Epithelial cell of proximal tubule (primary cell): ENCODE measurements at regions not wholly inside any gene's neighbourhood (a gene's known extent, or its start where the extent isn't known, plus 50 kb on each side); places are given as distances from the start of the nearest gene placed in this dataset.

Experiments
- DNase-seq: peaks from one replicate; pipeline ENCODE4 v3.0.0-alpha.2; 2011; ENCODE audit warnings: low read depth
- H3K4me3 ChIP-seq: 2 replicates; pipeline ENCODE4 v1.5.1; 2011; ENCODE audit warnings: low read depth, mild to moderate bottlenecking, low read length
- CTCF ChIP-seq: conservative IDR thresholded peaks from 2 replicates; pipeline ENCODE4 v1.5.1; 2012; ENCODE audit warnings: low read depth, mild to moderate bottlenecking, low read length

GRCh38 chr13:40075281-40075680, 419.8 kb downstream of the COG6 start:
- TF ChIP-seq CTCF: no peak
- DNase-seq: no peak
- H3K4me3 ChIP-seq: no peak overlapping the region

- TF ChIP-seq CTCF: no peak
- DNase-seq: no peak
- H3K4me3 ChIP-seq: no peak overlapping the region
Measured at GRCh38 chr13:40076765-40077362, 421.4 kb downstream of the COG6 start.

GRCh38 chr13:40077396-40078027, 422.1 kb downstream of the COG6 start:
- no peak for TF ChIP-seq CTCF
- no peak for DNase-seq
- no peak overlapping the region for H3K4me3 ChIP-seq

- no peak for DNase-seq
- TF ChIP-seq CTCF: no peak
Measured at GRCh38 chr13:40079721-40080120, 424.3 kb downstream of the COG6 start.

GRCh38 chr13:40080676-40081075, 425.2 kb downstream of the COG6 start:
- no peak overlapping the region for H3K4me3 ChIP-seq
- DNase-seq: no peak
- no peak for TF ChIP-seq CTCF

More at GRCh38 chr13:40079721-40080120, 424.3 kb downstream of the COG6 start:
- H3K4me3 ChIP-seq: no peak overlapping the region

- no peak overlapping the region for H3K4me3 ChIP-seq
- DNase-seq: no peak
- TF ChIP-seq CTCF: no peak
Measured at GRCh38 chr13:40082639-40083038, 427.2 kb downstream of the COG6 start.

GRCh38 chr13:40083841-40084240, 428.4 kb downstream of the COG6 start:
- H3K4me3 ChIP-seq: no peak overlapping the region
- DNase-seq: no peak
- TF ChIP-seq CTCF: no peak
